Stimulated activated CD8-positive, alpha-beta memory T cell treated with anti-CD3 and anti-CD28 coated beads, Interleukin-12 subunit alpha, Interleukin-12 subunit beta, amount 100 ng/mL, for 24 hours (primary cell): ENCODE measurements at regions not wholly inside any gene's neighbourhood (a gene's known extent, or its start where the extent isn't known, plus 50 kb on each side); places are given as distances from the start of the nearest gene placed in this dataset.

Experiments used
- DNase-seq: peaks from one replicate; pipeline ENCODE4 v3.0.0-alpha.2; 2020; ENCODE audit errors: extremely low read depth

- no peak for DNase-seq
These were observed 78.1 kb upstream of the GALNT9 start for GRCh38 chr12:132407451-132407961.

DNA sequence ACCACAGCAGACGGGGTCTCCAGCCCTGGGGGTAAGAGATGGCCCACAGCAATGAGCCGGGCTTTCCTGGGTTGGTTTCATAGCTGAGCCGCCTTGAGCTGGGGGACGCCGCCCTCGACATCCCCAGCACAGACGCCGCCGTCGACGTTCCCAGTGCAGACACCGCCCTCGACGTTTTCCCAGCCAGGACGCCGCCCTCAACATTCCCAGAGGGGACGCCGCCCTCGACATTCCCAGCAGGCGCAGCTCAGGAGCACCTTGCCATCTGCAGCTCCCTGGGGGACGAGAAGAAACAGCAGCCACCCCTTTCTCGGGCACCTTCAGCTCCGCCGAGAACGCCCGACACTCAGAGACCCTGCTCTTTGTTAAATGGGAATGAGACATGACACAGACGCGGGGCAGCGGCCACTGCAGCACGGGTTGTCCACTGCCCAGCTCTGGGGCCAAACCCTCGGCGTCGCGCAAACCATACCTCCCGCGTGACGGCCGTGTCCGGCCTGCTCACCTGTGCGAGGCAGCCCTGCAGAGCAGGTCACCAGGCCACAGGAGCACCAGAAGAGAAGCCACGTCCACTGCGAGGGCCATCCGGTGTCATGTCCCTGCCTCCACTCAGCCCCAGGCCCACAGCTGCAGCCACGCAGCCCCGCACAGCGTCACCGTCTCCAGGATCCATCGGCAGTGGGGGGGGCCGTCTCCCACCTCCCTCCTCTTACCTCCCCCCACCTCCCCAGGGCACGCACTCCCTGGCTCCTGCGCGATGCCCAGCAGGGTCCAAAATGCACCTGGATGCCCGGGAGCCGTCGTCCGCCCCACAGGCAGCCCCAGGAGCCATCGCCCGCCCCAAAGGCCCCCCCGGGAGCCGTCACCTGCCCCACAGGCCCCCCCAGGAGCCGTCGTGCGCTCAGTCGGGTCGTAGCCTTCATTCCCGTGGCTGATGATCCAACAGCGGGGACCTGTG lies 77.4 kb upstream of the GALNT9 start:
- no peak for DNase-seq

DNA sequence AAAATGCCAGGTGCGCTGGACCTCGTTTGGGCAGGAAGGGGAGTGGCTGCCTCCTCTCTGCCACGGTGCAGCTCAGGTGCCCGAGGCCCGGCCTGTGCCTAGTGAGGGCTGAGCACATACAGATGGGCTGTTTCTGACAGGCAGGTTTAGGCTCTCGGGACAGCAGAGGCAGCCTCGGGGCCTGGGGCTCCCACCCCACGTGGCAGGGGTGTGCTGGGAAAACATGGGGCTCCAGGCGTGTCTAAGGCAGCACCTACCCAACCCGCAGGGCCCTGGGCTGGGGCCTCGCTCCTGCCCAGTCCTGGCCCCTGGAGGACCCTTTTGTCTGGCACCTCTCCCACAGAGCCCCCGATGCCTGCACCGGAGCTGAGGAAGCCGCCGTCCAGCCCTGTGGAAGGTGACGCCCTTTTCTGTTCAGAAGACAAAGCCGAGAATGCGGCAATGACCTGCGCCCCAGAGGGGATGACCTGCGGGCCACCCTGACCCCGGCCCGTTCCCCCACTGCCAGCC lies 76.4 kb upstream of the GALNT9 start:
- no peak for DNase-seq

DNA sequence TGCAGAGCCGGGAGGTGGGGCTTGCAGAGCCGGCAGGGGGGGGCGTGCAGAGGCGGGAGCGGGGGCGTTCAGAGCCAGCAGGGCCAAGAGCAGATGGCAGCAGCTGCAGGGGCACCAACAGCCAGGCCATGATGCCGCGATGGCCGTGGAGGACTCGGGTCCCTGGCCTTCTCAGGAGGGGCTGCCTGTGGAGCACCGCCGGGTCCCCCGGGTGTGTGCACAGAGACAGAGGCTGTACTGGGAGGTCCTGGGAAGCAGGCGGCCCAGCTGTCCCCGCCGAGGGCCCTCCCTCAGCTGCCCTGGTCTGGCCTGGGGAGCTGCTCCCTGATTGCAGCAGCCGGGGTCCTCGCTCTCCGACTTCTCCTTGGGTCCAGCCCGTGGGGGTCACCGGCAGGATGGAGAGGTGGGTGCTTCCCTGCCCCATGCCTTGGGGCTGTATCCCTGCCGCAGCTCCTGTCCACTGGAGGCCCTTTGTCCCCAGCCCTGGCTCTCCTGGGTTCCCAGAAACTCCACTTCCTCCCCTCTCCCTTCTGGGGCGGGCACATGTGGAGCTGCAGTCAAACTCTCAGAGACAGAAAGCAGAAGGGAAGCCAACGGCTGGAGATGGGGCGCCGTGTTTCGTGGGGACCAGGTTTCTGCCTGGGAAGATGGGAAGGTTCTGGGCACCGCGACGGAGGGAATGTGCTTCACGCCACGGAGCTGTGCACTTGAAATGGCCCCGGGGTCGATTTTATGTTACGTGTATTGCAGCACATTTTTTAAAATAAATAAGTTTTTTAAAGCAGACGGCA lies 75.8 kb upstream of the GALNT9 start:
- no peak for DNase-seq

DNA sequence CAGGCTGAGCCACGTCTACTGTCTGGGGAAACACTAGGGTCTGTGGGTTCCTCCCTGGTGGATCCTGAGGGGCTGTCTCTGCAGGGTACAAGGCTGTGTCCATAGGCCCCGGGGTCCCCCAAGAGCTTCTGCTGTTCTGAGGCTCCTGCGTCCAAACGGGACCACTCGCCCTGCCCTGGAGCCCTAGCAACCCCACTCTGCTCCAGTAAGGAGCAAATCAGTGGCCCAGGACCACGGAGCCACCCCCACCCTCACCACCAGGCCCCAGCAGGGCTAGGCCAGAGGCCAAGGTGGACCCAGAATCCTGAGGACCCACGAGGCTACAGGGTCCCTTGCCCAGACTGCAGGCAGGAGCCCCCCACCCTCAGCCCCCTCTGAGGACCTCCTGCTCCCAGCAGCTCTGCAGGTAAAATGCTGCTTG lies 75.1 kb upstream of the GALNT9 start:
- DNase-seq, result no peak

DNA sequence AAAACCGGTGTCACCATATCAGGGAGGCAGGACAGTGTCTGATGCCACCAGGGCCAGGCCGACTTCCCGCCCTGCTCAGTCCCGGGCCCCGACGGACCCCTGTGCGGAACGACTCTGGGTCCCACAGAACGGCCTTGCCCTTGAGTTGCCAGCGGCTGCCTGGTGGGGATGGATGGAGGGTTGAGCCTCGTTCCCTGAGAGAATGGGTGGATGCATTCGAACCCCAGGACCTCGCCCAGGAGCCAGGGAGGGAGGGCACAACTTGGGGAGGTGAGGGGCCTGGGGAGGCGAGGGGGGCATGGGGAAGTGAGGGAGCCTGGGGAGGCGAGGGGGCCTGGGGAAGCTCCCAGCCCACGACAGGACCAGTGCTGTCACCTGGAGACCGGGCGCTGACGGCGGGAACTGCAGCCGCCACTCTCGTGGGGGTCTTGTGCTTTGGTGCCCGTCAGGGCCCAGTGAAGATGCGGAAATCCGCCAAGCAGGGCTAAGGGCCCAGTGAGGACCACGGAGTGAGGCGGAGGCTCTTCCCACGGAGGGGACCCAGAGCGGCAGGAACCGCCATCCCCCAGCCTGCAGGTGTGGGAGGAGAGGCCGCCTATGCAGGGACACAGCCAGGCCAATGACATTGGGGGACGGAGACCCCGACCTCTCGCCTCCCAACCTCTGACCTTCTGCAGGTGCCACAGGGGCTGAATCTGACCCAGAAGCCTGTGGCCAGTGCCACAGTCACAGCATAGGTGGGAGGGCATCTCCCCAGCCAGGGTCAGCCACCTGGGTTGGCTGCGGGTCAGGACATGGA lies 74.4 kb upstream of the GALNT9 start:
- DNase-seq, result no peak

- no peak for DNase-seq
These were observed 73.5 kb upstream of the GALNT9 start for GRCh38 chr12:132402831-132403416.

DNA sequence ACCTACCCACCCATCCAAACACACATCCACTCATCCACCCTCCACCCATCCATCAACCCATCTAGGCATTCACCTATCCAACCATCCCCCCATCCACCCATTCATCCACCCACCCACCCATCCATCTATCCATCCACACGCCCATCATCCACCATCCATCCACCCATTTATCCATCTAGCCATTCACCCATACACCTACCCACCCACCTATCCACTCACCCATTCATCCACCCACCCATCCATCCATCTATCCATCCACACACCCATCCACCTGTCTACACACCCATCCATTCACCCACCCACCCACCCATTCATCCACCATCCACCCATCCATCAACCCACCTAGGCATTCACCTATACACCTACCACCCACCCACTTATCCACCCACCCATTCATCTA lies 72.6 kb upstream of the GALNT9 start:
- DNase-seq, result no peak

DNA sequence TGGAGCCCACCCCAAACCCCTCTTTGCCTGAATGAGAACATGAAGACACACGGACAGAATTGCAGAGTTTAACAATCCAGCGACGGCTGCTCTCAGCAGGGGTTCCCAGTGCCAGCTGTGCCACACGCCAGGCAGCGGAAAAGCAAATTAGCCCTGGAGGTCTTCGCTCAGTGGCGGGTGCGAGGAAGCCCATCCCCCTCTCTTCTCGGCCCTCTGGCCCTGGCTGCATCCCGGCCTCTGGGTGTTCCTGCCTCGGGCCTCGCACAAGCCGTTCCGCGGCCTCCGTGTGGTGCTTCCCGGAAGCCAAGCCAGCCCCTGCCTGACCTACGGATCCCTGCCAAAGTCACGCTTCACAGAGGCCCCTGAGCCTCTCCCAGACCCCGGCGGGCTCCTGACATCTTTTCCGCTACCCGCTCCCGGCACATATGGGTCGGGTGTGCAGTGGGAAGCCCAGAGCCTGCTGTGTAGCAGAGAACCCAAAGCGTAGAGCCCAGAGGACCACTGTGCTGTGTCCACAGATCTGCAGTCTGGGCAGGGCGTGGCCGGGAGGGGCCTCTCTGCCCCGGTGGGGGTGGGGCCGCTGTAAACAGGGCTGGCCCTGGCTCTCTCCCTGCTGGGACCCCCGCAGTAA lies 70.7 kb upstream of the GALNT9 start:
- no peak for DNase-seq

GRCh38 chr12:132399092-132400010 lies 70.0 kb upstream of the GALNT9 start:
- DNase-seq, result no peak

GRCh38 chr12:132398386-132398991 lies 69.1 kb upstream of the GALNT9 start:
- DNase-seq, result no peak

DNA sequence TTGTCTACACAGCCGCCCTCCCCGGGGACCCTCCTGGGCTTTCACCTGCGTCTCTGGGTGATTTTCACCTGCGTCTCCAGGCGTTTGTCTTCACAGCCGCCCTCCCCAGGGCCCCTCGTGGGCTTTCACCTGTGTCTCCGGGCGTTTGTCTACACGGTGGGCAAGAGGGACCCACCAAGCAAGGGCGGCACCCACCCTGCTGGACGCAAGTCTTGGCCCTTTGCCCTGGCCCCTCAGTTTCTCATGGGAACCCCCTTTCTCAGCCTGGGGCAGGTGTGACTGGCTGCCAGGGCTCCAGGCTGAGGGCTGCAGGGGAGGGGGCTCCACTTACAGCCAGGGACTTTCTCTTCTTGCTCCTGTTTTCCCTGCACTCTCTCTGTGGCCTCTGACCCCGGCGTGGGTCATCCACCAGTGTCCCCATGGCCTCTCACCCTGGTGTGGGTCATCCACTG lies 68.6 kb upstream of the GALNT9 start:
- no peak for DNase-seq

DNA sequence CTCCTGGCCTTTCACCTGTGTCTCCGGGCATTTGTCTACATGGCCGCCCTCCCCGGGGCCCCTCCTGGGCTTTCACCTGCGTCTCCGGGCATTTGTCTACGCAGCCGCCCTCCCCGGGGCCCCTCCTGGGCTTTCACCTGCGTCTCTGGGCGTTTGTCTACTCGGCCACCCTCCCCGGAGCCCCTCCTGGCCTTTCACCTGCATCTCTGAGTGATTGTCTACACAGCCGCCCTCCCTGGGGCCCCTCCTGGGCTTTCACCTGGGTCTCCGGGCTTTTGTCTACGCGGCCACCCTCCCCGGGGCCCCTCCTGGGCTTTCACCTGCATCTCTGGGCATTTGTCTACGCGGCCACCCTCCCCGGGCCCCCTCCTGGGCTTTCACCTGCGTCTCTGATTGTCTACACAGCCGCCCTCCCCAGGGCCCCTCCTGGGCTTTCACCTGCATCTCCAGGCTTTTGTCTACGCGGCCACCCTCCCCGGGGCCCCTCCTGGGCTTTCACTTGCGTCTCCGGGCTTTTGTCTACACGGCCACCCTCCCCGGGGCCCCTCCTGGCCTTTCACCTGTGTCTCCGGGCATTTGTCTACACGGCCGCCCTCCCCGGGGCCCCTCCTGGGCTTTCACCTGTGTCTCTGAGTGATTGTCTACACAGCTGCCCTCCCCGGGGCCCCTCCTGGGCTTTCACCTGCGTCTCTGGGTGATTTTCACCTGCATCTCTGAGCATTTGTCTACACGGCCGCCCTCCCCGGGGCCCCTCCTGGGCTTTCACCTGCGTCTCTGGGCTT lies 68.0 kb upstream of the GALNT9 start:
- no peak for DNase-seq

DNA sequence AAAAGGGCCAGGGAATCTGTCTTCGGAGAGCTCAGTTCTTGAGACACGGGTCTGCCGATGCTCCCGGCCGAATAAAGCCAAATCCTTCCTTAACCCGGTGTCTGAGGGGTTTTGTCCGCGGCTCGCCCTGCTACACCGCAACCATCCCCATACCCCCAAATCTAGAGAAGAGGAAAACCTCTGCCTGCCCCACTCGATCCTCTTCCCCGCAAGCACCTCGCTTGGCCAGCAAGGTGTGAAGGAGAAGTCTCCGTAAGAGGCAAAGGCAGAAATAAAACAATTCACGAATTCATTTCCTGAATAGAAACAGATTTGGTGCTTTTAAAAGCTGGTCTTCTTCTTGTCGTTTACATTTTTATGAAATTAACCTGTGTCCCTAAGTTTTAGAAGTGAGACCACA lies 67.3 kb upstream of the GALNT9 start:
- DNase-seq, result no peak

GRCh38 chr12:132395908-132396305 lies 66.5 kb upstream of the GALNT9 start:
- no peak for DNase-seq

DNA sequence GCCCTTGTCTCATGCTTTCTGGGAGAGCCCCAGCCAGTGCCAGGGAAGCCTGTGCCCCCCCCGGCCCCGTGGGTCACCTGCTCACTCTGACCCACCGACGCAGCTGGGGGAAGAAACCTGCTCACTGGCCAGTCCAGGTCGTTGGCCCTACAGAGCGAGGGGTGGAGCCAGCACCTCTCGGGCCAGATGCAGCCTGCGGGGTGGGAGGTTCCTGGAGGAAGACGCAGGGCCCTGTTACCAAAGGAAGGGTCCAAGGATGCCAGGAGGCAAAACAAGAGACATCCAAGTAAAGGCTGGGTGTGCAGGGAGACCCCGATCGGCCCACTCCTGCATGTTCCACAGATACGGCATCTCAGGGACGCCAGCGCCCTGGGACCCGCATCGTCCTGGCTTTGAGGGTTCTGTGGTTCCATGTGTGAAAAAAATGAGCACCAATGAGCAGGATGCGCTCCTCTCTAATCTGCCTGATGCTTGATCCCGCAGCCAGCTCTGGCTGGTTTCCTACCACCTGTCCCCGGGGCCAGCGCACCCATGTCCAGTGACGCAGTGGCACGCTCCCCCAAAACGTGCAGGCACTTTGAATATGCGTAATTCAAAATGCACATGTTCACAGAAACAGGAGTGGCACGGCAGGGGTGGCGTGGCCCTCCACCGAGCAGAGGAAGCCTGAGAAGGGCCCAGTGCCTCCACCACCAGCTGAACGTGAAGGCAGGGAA lies 66.0 kb upstream of the GALNT9 start:
- DNase-seq, result no peak
